MM.1S (cell line): ENCODE measurements at regions not wholly inside any gene's neighbourhood (a gene's known extent, or its start where the extent isn't known, plus 50 kb on each side); places are given as distances from the start of the nearest gene placed in this dataset.

ENCODE experiments used
- EZH2 ChIP-seq: fragments of 300-600 bp; sonication (generic); optimal IDR thresholded peaks from 2 replicates; pipeline ENCODE3; 2017; ENCODE audit warnings: low read depth, mild to moderate bottlenecking, antibody characterized with exemption, low read length, mixed read lengths
- EZH2phosphoT487 ChIP-seq: fragments of 300-600 bp; sonication (generic); IDR thresholded peaks from 2 replicates; pipeline ENCODE4 v1.6.1; 2018; ENCODE audit warnings: antibody characterized with exemption, low read length
- TF ChIP-seq, protein P1 (sequence below): fragments of 300-600 bp; sonication (generic); IDR thresholded peaks from 2 replicates; pipeline ENCODE4 v1.5.1; 2016; ENCODE audit warnings: antibody characterized with exemption, low read length, mixed read lengths

DNA sequence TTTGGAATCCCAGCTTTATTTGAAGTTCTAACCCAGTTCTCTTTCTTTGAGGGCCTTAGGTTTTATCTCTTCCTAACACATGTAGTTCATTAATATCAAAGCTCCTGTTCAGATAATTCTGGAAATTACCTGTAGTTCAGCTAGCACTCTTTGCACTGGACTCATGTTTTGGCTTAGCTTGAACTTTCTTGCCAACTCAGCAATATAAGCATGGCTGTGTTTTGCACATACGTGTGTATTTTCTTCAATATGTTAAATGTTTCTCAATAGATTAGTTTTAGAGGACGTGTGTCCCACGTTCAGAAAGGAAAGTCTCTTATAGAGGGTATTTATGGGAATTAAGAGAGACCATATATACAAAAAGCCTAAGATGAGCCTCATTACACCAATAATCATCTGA is 271.8 kb upstream of the USP25 start:
- TF ChIP-seq, protein P1, sequence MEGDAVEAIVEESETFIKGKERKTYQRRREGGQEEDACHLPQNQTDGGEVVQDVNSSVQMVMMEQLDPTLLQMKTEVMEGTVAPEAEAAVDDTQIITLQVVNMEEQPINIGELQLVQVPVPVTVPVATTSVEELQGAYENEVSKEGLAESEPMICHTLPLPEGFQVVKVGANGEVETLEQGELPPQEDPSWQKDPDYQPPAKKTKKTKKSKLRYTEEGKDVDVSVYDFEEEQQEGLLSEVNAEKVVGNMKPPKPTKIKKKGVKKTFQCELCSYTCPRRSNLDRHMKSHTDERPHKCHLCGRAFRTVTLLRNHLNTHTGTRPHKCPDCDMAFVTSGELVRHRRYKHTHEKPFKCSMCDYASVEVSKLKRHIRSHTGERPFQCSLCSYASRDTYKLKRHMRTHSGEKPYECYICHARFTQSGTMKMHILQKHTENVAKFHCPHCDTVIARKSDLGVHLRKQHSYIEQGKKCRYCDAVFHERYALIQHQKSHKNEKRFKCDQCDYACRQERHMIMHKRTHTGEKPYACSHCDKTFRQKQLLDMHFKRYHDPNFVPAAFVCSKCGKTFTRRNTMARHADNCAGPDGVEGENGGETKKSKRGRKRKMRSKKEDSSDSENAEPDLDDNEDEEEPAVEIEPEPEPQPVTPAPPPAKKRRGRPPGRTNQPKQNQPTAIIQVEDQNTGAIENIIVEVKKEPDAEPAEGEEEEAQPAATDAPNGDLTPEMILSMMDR, result no peak
- TF ChIP-seq EZH2phosphoT487 (no peak), EZH2 (no peak)
